Adrenal gland (tissue), 9 donors: ENCODE measurements at regions not wholly inside any gene's neighbourhood (a gene's known extent, or its start where the extent isn't known, plus 50 kb on each side); places are given as distances from the start of the nearest gene placed in this dataset.

ENCODE experiments used
- DNase-seq, 7 donors: peaks; one replicate each; pipeline ENCODE4 v3.0.0-alpha.2; 2019 to 2020
- H3K27ac ChIP-seq, 5 donors: fragments of 200-600 bp; sonication (generic) in 4 of 5; 1 replicate in 3 of 5; 2 replicates in 2 of 5; pipeline versions ENCODE4 v1.5.1 to v1.8.0; 2016 to 2020; ENCODE audit warnings: mild to moderate bottlenecking in 1 of 5
- H3K27me3 ChIP-seq: fragments of 200-600 bp; 2 replicates; pipeline ENCODE4 v1.8.0; 2021
- H3K36me3 ChIP-seq, 2 donors: fragments of 200-600 bp; replicated peaks in 1 of 2; 1 replicate in 1 of 2; 2 replicates in 1 of 2; pipeline versions ENCODE4 v1.5.1 to v1.8.0; 2018 to 2022
- H3K4me1 ChIP-seq, 2 donors: fragments of 200-600 bp; replicated peaks in 1 of 2; 1 replicate in 1 of 2; 2 replicates in 1 of 2; pipeline versions ENCODE4 v1.5.1 to v1.8.0; 2018 to 2021
- H3K4me3 ChIP-seq, 4 donors: fragments of 200-600 bp; sonication (generic) in 3 of 4; one replicate each; pipeline ENCODE4 v1.5.1; 2016 to 2018
- H3K9me3 ChIP-seq, 3 donors: fragments of 200-600 bp; sonication (generic) in 1 of 3; replicated peaks in 1 of 3; 1 replicate in 2 of 3; 2 replicates in 1 of 3; pipeline versions ENCODE4 v1.5.1 to v1.8.0; 2016 to 2021
- POLR2A ChIP-seq, 2 donors: fragments of 450-650 bp; IDR thresholded peaks; one replicate each; pipeline ENCODE4 v1.6.1; 2017; ENCODE audit warnings: antibody characterized with exemption in 2 of 2, mild to moderate bottlenecking in 2 of 2, moderate library complexity in 1 of 2
- WGBS, 4 donors: extraction: QIAGEN DNeasy Blood & Tissue Kit in 2 of 4; methylation state at CpG; one replicate each; pipeline versions ENCODE4 v1.1.5 to v1.1.7; 2013 to 2017; 5-methylcytosine and 5-hydroxymethylcytosine counted together
- intact Hi-C, 2 donors: fragments of 100-400 bp; cut with DNase I; formaldehyde crosslinking; loops; one replicate each; pipeline versions ENCODE4 v1.14.1 to v1.15.0; 2022 to 2023
- TF ChIP-seq, protein P1 (sequence below), 6 experiments: fragments of 450-650 bp in 4 of 6; fragments of 200-600 bp in 2 of 6; sonication (generic) in 1 of 6; IDR thresholded peaks; 1 replicate in 5 of 6; 2 replicates in 1 of 6; pipeline versions ENCODE4 v1.5.1 to v1.8.0; 2016 to 2021; ENCODE audit warnings: antibody characterized with exemption in 6 of 6, mild to moderate bottlenecking in 2 of 6, moderate library complexity in 1 of 6
- donor health status: healthy with polysubstance abuse.
- donor health status: Bipolar disorder and iron deficiency.
- donor health status: DM: yes; HTN: yes; CAD: no.
- donor health status: DM: no; HTN: no; CAD: no.
- donor health status: DM: no; HTN: no; CAD: no.

GRCh38 chr14:45633220-45633984, 380.4 kb upstream of the MIS18BP1 start:
- Histone ChIP-seq H3K27ac (no peak overlapping the region), H3K9me3 (no peaks in the 10 kb centered on the region), H3K4me1 (no peaks in the 10 kb centered on the region), H3K36me3 (no peaks in the 10 kb centered on the region), H3K27me3 (no peaks in the 10 kb centered on the region), H3K4me3 (no peak overlapping the region)
- intact Hi-C loops = no loop called here
- DNase-seq = no peak
- 71 to 77% (median 76%) methylated on average over 7 of the region's 7 CpGs for WGBS, 4 donors
- TF ChIP-seq POLR2A (IDR thresholded peaks at IDR 0.05) = no peak
- TF ChIP-seq, protein P1, sequence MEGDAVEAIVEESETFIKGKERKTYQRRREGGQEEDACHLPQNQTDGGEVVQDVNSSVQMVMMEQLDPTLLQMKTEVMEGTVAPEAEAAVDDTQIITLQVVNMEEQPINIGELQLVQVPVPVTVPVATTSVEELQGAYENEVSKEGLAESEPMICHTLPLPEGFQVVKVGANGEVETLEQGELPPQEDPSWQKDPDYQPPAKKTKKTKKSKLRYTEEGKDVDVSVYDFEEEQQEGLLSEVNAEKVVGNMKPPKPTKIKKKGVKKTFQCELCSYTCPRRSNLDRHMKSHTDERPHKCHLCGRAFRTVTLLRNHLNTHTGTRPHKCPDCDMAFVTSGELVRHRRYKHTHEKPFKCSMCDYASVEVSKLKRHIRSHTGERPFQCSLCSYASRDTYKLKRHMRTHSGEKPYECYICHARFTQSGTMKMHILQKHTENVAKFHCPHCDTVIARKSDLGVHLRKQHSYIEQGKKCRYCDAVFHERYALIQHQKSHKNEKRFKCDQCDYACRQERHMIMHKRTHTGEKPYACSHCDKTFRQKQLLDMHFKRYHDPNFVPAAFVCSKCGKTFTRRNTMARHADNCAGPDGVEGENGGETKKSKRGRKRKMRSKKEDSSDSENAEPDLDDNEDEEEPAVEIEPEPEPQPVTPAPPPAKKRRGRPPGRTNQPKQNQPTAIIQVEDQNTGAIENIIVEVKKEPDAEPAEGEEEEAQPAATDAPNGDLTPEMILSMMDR (IDR thresholded peaks at IDR 0.05) = no peak

GRCh38 chr14:45621731-45622130, 368.7 kb upstream of the MIS18BP1 start:
- no peak overlapping the region for H3K27ac ChIP-seq
- no peaks in the 10 kb centered on the region for H3K9me3 ChIP-seq
- no peak for DNase-seq
- H3K36me3 ChIP-seq = no peaks in the 10 kb centered on the region
- whole genome bisulfite sequencing, 4 donors = 71 to 78% (median 74%) methylated on average over 2 of the region's 2 CpGs
- H3K4me1 ChIP-seq = no peaks in the 10 kb centered on the region
- intact Hi-C loops = no loop called here
- no peak overlapping the region for H3K4me3 ChIP-seq
- H3K27me3 ChIP-seq = no peaks in the 10 kb centered on the region
- TF ChIP-seq, protein P1 (IDR thresholded peaks at IDR 0.05) = no peak
- no peak for TF ChIP-seq POLR2A (IDR thresholded peaks at IDR 0.05)

DNA sequence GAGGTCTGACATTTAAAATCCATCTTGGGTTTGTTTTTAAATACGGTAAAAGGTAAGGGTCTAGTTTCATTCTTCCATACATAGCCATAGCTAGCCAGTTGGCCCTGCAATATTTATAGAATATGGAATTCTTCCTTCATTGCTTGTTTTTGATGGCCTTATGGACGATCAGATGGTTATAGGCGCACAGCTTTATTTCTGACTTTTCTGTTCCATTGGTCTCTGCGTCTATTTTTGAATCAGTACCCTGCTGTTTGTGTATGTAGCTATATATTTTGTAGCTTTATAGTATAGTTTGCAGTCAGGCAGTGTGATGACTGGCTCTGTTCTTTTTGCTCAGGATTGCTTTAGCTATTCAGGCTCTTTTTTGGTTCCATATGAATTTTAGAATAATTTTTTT, 366.8 kb upstream of the MIS18BP1 start:
- Histone ChIP-seq H3K9me3 (no peaks in the 10 kb centered on the region), H3K36me3 (no peaks in the 10 kb centered on the region), H3K27me3 (no peaks in the 10 kb centered on the region), H3K4me3 (no peak overlapping the region), H3K4me1 (no peaks in the 10 kb centered on the region), H3K27ac (no peak overlapping the region)
- TF ChIP-seq, protein P1 (IDR thresholded peaks at IDR 0.05) = no peak
- TF ChIP-seq POLR2A (IDR thresholded peaks at IDR 0.05) = no peak
- 75 to 83% (median 81%) methylated on average over 4 of the region's 4 CpGs for WGBS, 4 donors
- intact Hi-C loops = no loop called here
- no peak for DNase-seq

DNA sequence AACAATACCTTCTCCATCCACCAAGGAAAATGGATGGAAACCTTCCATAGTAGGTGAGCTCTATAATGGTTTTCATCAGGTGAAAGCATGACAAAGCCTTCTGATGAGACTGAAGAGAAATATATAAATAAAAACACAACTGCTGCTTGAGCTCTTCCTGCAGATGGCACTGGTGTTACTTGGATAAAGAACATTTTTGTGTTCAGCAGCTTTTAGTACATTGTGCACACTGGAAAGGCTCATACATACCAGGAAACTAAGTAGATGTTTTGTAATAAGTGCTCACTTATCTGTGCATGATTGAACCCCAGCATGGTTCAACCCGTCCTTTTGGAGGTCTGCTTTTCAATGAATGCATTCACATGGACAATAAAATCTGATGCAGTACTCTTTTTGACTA, 357.3 kb upstream of the MIS18BP1 start:
- no peak for TF ChIP-seq POLR2A (IDR thresholded peaks at IDR 0.05)
- TF ChIP-seq, protein P1 (IDR thresholded peaks at IDR 0.05) = peak in 1 of 6 experiments; percentile 26
- Histone ChIP-seq H3K27me3 (no peaks in the 10 kb centered on the region), H3K27ac (no peak overlapping the region), H3K4me1 (no peaks in the 10 kb centered on the region), H3K9me3 (no peaks in the 10 kb centered on the region), H3K4me3 (no peak overlapping the region), H3K36me3 (no peaks in the 10 kb centered on the region)
- DNase-seq = no peak
- 23 to 41% (median 33%) methylated on average over 1 of the region's 1 CpG for WGBS, 4 donors
- intact Hi-C loops = no loop called here
